H1 (cell line): ENCODE measurements at regions not wholly inside any gene's neighbourhood (a gene's known extent, or its start where the extent isn't known, plus 50 kb on each side); places are given as distances from the start of the nearest gene placed in this dataset.

Experiments
- CTCF ChIA-PET: fragments of 300-600 bp; sonication (Branson Sonifier 250); formaldehyde crosslinking; loops from one replicate; lab custom pipeline; 2021; ENCODE audit not compliant: partially characterized antibody; lab: Charles Lee
- POLR2A ChIA-PET: fragments of 300-600 bp; sonication (Branson Sonifier 250); formaldehyde crosslinking; loops from one replicate; lab custom pipeline; 2021; ENCODE audit warnings: inconsistent platforms; ENCODE audit not compliant: partially characterized antibody; lab: Charles Lee
- DNase-seq, 2 experiments: peaks; one replicate each; pipeline versions ENCODE4 v3.0.0 to v3.0.0-alpha.2; 2010 to 2022; ENCODE audit warnings: low spot score in 2 of 2, low read depth in 1 of 2, mixed read lengths in 1 of 2
- FAIRE-seq: peaks from 2 replicates; lab custom pipeline; 2011; peaks lifted over from hg19 to GRCh38; lab: Jason Lieb, UNC
- H2AFZ ChIP-seq: 2 replicates; pipeline ENCODE4 v1.8.1; 2012; ENCODE audit warnings: low read length, inconsistent platforms
- H2AK5ac ChIP-seq: 2 replicates; pipeline ENCODE4 v1.6.1; 2013; ENCODE audit warnings: low read depth, low read length
- H2BK120ac ChIP-seq: replicated peaks from 2 replicates; pipeline ENCODE3; 2013; ENCODE audit warnings: low read depth, low read length, inconsistent platforms
- H2BK12ac ChIP-seq: 2 replicates; pipeline ENCODE4 v1.6.1; 2013; ENCODE audit warnings: low read depth, low read length
- H2BK15ac ChIP-seq: 2 replicates; pipeline ENCODE4 v1.6.1; 2013; ENCODE audit warnings: low read length
- H2BK20ac ChIP-seq: 2 replicates; pipeline ENCODE4 v1.6.1; 2013; ENCODE audit warnings: low read length
- H2BK5ac ChIP-seq: 2 replicates; pipeline ENCODE4 v1.6.1; 2013; ENCODE audit warnings: low read depth, low read length
- H3K14ac ChIP-seq: 2 replicates; pipeline ENCODE4 v1.6.1; 2013; ENCODE audit warnings: inconsistent platforms; ENCODE audit not compliant: insufficient read length
- H3K18ac ChIP-seq: 2 replicates; pipeline ENCODE4 v1.6.1; 2013; ENCODE audit warnings: low read length; ENCODE audit errors: extremely low read depth
- H3K23ac ChIP-seq: 2 replicates; pipeline ENCODE4 v1.6.1; 2013; ENCODE audit warnings: inconsistent platforms; ENCODE audit not compliant: insufficient read length
- H3K23me2 ChIP-seq: 2 replicates; pipeline ENCODE4 v1.6.1; 2013; ENCODE audit warnings: low read depth, low read length
- H3K27ac ChIP-seq: 2 replicates; pipeline ENCODE4 v1.6.1; 2011; ENCODE audit warnings: low read depth, low read length, inconsistent platforms
- H3K27me3 ChIP-seq, 4 experiments: replicated peaks in 1 of 4; 1 replicate in 1 of 4; 2 replicates in 3 of 4; pipeline versions ENCODE4 v1.6.1 to v1.8.1; 2011 to 2013; ENCODE audit warnings: low read length in 3 of 4, mild to moderate bottlenecking in 3 of 4, inconsistent platforms in 2 of 4, mixed read lengths in 2 of 4, moderate library complexity in 1 of 4; ENCODE audit not compliant: control insufficient read depth in 3 of 4, insufficient read depth in 3 of 4; ENCODE audit errors: extremely low read depth in 1 of 4
- H3K36me3 ChIP-seq, 4 experiments: 2 replicates each; pipeline versions ENCODE4 v1.6.1 to v1.8.1; 2011 to 2013; ENCODE audit warnings: mild to moderate bottlenecking in 4 of 4, low read length in 3 of 4, moderate library complexity in 2 of 4, control low read depth in 1 of 4, inconsistent platforms in 1 of 4; ENCODE audit not compliant: insufficient read depth in 4 of 4, control insufficient read depth in 2 of 4
- H3K4ac ChIP-seq: replicated peaks from 2 replicates; pipeline ENCODE3; 2013; ENCODE audit warnings: low read length, low read depth, mixed read lengths, inconsistent platforms; ENCODE audit not compliant: insufficient read length
- H3K4me1 ChIP-seq, 4 experiments: replicated peaks in 1 of 4; 1 replicate in 1 of 4; 2 replicates in 3 of 4; pipeline versions ENCODE4 v1.6.1 to v1.8.1; 2011 to 2013; ENCODE audit warnings: low read length in 3 of 4, inconsistent platforms in 2 of 4, mixed read lengths in 1 of 4; ENCODE audit not compliant: insufficient read depth in 4 of 4, control insufficient read depth in 3 of 4
- H3K4me2 ChIP-seq, 2 experiments: 2 replicates each; pipeline versions ENCODE4 v1.6.1 to v1.8.1; 2011 to 2013; ENCODE audit warnings: low read depth in 2 of 2, low read length in 2 of 2, control low read depth in 1 of 2, inconsistent platforms in 1 of 2, mild to moderate bottlenecking in 1 of 2; ENCODE audit not compliant: insufficient read depth in 1 of 2
- H3K4me3 ChIP-seq, 4 experiments: fragments of 200-600, 300-600 bp in 1 of 4; sonication (generic), shearing (Covaris generic), sonication (Bioruptor Twin) in 1 of 4; 2 replicates each; pipeline versions ENCODE4 v1.5.1 to v1.8.1; 2011 to 2016; ENCODE audit warnings: low read length in 4 of 4, low read depth in 3 of 4, control low read depth in 2 of 4, inconsistent platforms in 2 of 4, mild to moderate bottlenecking in 2 of 4, mixed read lengths in 1 of 4, moderate library complexity in 1 of 4; ENCODE audit not compliant: insufficient read depth in 2 of 4; ENCODE audit errors: extremely low read depth in 1 of 4
- H3K56ac ChIP-seq: replicated peaks from 2 replicates; pipeline ENCODE3; 2013; ENCODE audit warnings: low read depth, mild to moderate bottlenecking, mixed read lengths, low read length, inconsistent platforms; ENCODE audit not compliant: insufficient read length
- H3K79me1 ChIP-seq: 2 replicates; pipeline ENCODE4 v1.6.1; 2013; ENCODE audit warnings: low read depth, low read length, control low read depth
- H3K79me2 ChIP-seq, 2 experiments: 2 replicates each; pipeline versions ENCODE4 v1.6.1 to v1.8.1; 2012 to 2013; ENCODE audit warnings: low read length in 2 of 2, mild to moderate bottlenecking in 2 of 2, inconsistent platforms in 1 of 2; ENCODE audit not compliant: insufficient read depth in 2 of 2, control insufficient read depth in 1 of 2
- H3K9ac ChIP-seq, 4 experiments: replicated peaks in 1 of 4; 1 replicate in 1 of 4; 2 replicates in 3 of 4; pipeline versions ENCODE4 v1.6.1 to v1.8.1; 2011 to 2013; ENCODE audit warnings: low read depth in 3 of 4, low read length in 3 of 4, control low read depth in 2 of 4, mild to moderate bottlenecking in 2 of 4, moderate library complexity in 2 of 4, inconsistent platforms in 1 of 4; ENCODE audit errors: extremely low read depth in 1 of 4
- H3K9me3 ChIP-seq, 2 experiments: 2 replicates each; pipeline versions ENCODE4 v1.6.1 to v1.8.1; 2012 to 2013; ENCODE audit warnings: mild to moderate bottlenecking in 2 of 2, moderate library complexity in 2 of 2, control low read depth in 1 of 2, inconsistent platforms in 1 of 2, low read depth in 1 of 2, low read length in 1 of 2, mixed read lengths in 1 of 2; ENCODE audit not compliant: insufficient read depth in 2 of 2
- H4K20me1 ChIP-seq, 2 experiments: replicated peaks in 1 of 2; 2 replicates each; pipeline versions ENCODE3 to v1.8.1; 2011 to 2013; ENCODE audit warnings: inconsistent platforms in 2 of 2, low read length in 2 of 2, mild to moderate bottlenecking in 1 of 2; ENCODE audit not compliant: insufficient read depth in 2 of 2, control insufficient read depth in 1 of 2
- H4K5ac ChIP-seq: 2 replicates; pipeline ENCODE4 v1.6.1; 2013; ENCODE audit warnings: low read length, low read depth, mixed read lengths, inconsistent platforms; ENCODE audit not compliant: insufficient read length
- H4K8ac ChIP-seq: 2 replicates; pipeline ENCODE4 v1.8.0; 2013; ENCODE audit warnings: mild to moderate bottlenecking, moderate library complexity, low read length, inconsistent platforms; ENCODE audit not compliant: insufficient read depth; ENCODE audit errors: extremely low read depth
- H4K91ac ChIP-seq: replicated peaks from 2 replicates; pipeline ENCODE3; 2013; ENCODE audit warnings: low read length, mixed read lengths, inconsistent platforms; ENCODE audit not compliant: insufficient read length
- BCL11A ChIP-seq, 2 experiments: IDR thresholded peaks; one replicate each; pipeline ENCODE4 v1.6.1; 2011; ENCODE audit warnings: low read depth in 2 of 2, low read length in 2 of 2, mild to moderate bottlenecking in 2 of 2
- CHD1 ChIP-seq: IDR thresholded peaks from 2 replicates; pipeline ENCODE4 v1.6.1; 2012; ENCODE audit warnings: low read depth, low read length, improper control_type of control experiment
- CHD2 ChIP-seq: IDR thresholded peaks from 2 replicates; pipeline ENCODE4 v1.6.1; 2012; ENCODE audit warnings: low read length, improper control_type of control experiment
- EGR1 ChIP-seq: IDR thresholded peaks from 2 replicates; pipeline ENCODE4 v1.6.1; 2011; ENCODE audit warnings: low read depth, low read length, borderline replicate concordance
- JUN ChIP-seq: IDR thresholded peaks from 2 replicates; pipeline ENCODE4 v1.6.1; 2011; ENCODE audit warnings: low read depth, mild to moderate bottlenecking, improper control_type of control experiment, low read length
- KDM1A ChIP-seq: fragments of 200-600, 300-600 bp; sonication (generic); IDR thresholded peaks from 2 replicates; pipeline ENCODE4 v1.7.1; 2016; ENCODE audit warnings: mild to moderate bottlenecking, low read length, borderline replicate concordance
- RXRA ChIP-seq: IDR thresholded peaks from 2 replicates; pipeline ENCODE4 v1.6.1; 2011; ENCODE audit warnings: low read depth, mild to moderate bottlenecking, low read length, moderate library complexity; ENCODE audit not compliant: insufficient read depth
- SAP30 ChIP-seq: fragments of 300-600 bp; sonication (generic); IDR thresholded peaks from 2 replicates; pipeline ENCODE4 v1.7.1; 2012; ENCODE audit warnings: low read length, moderate library complexity, mild to moderate bottlenecking, inconsistent platforms; ENCODE audit not compliant: insufficient read depth, insufficient replicate concordance
- SIRT6 ChIP-seq: IDR thresholded peaks from one replicate; pipeline ENCODE4 v1.7.1; 2012; ENCODE audit warnings: low read length, inconsistent platforms
- SP4 ChIP-seq: IDR thresholded peaks from 2 replicates; pipeline ENCODE4 v1.6.1; 2012; ENCODE audit warnings: low read length, inconsistent platforms
- TAF1 ChIP-seq: IDR thresholded peaks from 2 replicates; pipeline ENCODE4 v1.6.1; 2011; ENCODE audit warnings: mild to moderate bottlenecking, low read depth, low read length
- TAF7 ChIP-seq: optimal IDR thresholded peaks from 2 replicates; pipeline ENCODE3; 2011; ENCODE audit warnings: low read depth, mild to moderate bottlenecking, inconsistent platforms, low read length, moderate library complexity, borderline replicate concordance
- TCF12 ChIP-seq: IDR thresholded peaks from 2 replicates; pipeline ENCODE4 v1.6.1; 2011; ENCODE audit warnings: low read depth, mild to moderate bottlenecking, low read length
- WGBS, 2 experiments: shearing (Covaris generic) in 1 of 2; methylation state at CpG; one replicate each; pipeline versions ENCODE4 v1.1.6 to v1.1.7; 2013 to 2015; ENCODE audit warnings: low lambda C conversion rate in 2 of 2, mixed read lengths in 2 of 2, inconsistent platforms in 1 of 2, low coverage in 1 of 2, missing lambda C conversion rate in 1 of 2; ENCODE audit not compliant: insufficient replicate concordance in 2 of 2, insufficient coverage in 1 of 2, insufficient read length in 1 of 2; ENCODE audit errors: extremely low coverage in 1 of 2, missing lambda C conversion rate in 1 of 2; 5-methylcytosine and 5-hydroxymethylcytosine counted together
- TF ChIP-seq, protein P1 (sequence below): IDR thresholded peaks from 2 replicates; pipeline ENCODE4 v1.6.1; 2012; ENCODE audit warnings: inconsistent platforms
- TF ChIP-seq, protein P2 (sequence below): IDR thresholded peaks from 2 replicates; pipeline ENCODE4 v1.6.1; 2012; ENCODE audit warnings: inconsistent platforms

DNA sequence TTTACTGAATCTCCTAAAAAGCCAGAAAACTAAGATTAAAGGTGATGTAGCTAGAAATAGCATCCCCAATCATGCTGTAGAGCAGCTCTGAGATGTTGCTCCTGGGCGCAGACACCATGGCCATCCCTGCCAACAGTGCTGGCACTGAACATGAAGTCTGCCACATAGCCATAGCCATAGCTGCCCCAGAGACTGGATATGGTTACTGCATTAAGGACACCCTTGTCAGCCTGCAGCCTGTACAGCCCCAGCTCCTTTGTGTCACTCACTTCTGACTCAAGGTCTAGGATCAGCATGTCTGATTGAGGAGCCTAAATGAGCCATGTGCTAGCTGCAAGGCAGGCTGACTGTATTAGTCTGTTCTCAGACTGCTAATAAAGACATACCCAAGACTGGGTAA, 284.6 kb downstream of the RPS24 start:
- 100% methylated on average over 1 of the region's 1 CpG; no CpG with 5 or more reads in 1 of the 2 experiments for WGBS, 2 experiments
- POLR2A ChIA-PET = no interaction called here
- H3K36me3 ChIP-seq = no peaks in the 10 kb centered on the region
- TF ChIP-seq TAF7 (no peak), TAF1 (no peak), SAP30 (no peak), KDM1A (no peak), TCF12 (no peak), JUN (no peak), BCL11A (IDR thresholded peaks at IDR 0.05; ENCODE audit: low read depth in 2 of 2, low read length in 2 of 2) (no peak), CHD2 (no peak), EGR1 (no peak), RXRA (no peak), CHD1 (no peak), SIRT6 (no peak), SP4 (no peak)
- TF ChIP-seq, protein P1, sequence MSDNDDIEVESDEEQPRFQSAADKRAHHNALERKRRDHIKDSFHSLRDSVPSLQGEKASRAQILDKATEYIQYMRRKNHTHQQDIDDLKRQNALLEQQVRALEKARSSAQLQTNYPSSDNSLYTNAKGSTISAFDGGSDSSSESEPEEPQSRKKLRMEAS = no peak
- TF ChIP-seq, protein P2, sequence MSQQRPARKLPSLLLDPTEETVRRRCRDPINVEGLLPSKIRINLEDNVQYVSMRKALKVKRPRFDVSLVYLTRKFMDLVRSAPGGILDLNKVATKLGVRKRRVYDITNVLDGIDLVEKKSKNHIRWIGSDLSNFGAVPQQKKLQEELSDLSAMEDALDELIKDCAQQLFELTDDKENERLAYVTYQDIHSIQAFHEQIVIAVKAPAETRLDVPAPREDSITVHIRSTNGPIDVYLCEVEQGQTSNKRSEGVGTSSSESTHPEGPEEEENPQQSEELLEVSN = no peak

More for the DNA sequence above, 284.6 kb downstream of the RPS24 start:
- no peak overlapping the region for H3K23ac ChIP-seq
- H3K23me2 ChIP-seq = no peaks in the 10 kb centered on the region
- H3K27me3 ChIP-seq = no peaks in the 10 kb centered on the region
- no peaks in the 10 kb centered on the region for H4K20me1 ChIP-seq
- H3K4me1 ChIP-seq = no peaks in the 10 kb centered on the region; a peak in 1 of 7 replicates
- H3K27ac ChIP-seq = no peak overlapping the region
- no peak overlapping the region for H3K14ac ChIP-seq
- no peak overlapping the region for H3K4me3 ChIP-seq
- no peak overlapping the region for H2AK5ac ChIP-seq
- no peak overlapping the region for H3K56ac ChIP-seq
- no peak overlapping the region for H2BK5ac ChIP-seq
- H3K79me1 ChIP-seq = no peaks in the 10 kb centered on the region
- no peak overlapping the region for H2BK12ac ChIP-seq
- no peak overlapping the region for H2BK120ac ChIP-seq
- no peak overlapping the region for H3K18ac ChIP-seq
- no peak overlapping the region for H3K9ac ChIP-seq
- H2BK15ac ChIP-seq = no peak overlapping the region
- no peaks in the 10 kb centered on the region for H3K9me3 ChIP-seq
- FAIRE-seq (no peak), DNase-seq (no peak)
- H2BK20ac ChIP-seq = no peak overlapping the region
- no peak overlapping the region for H2AFZ ChIP-seq
- no peak overlapping the region for H4K8ac ChIP-seq
- H4K5ac ChIP-seq = no peak overlapping the region
- CTCF ChIA-PET = interaction anchor here (0.6 to 1.6 kb wide), 6 partner anchors 13 to 877 kb away, joined by 3 to 4 read pairs (median 4); no protein-coding TSS in a partner anchor
- no peak overlapping the region for H4K91ac ChIP-seq
- H3K79me2 ChIP-seq = no peaks in the 10 kb centered on the region
- H3K4me2 ChIP-seq = no peak overlapping the region
- H3K4ac ChIP-seq = no peak overlapping the region
